NOMO-1 (cell line): ENCODE measurements at regions not wholly inside any gene's neighbourhood (a gene's known extent, or its start where the extent isn't known, plus 50 kb on each side); places are given as distances from the start of the nearest gene placed in this dataset.
"Not testable (repeated sequence)": the region's sequence is repeated elsewhere in the genome, so short reads cannot be mapped to it uniquely, and the experiment has no call there.

Experiments
- DNase-seq, 2 experiments: peaks; one replicate each; lab custom pipeline; 2025; ENCODE audit not compliant: unreplicated experiment in 2 of 2; lab: John Stamatoyannopoulos, UW

GRCh38 chr17:51434434-51435170, 174.3 kb downstream of the UTP18 start:
- no peak for DNase-seq

GRCh38 chr17:51435171-51435552, 174.8 kb downstream of the UTP18 start:
- no peak for DNase-seq

- no peak for DNase-seq
These were observed 175.3 kb downstream of the UTP18 start for GRCh38 chr17:51435641-51436091.

- DNase-seq: no peak
These were observed 179.3 kb downstream of the UTP18 start for GRCh38 chr17:51439395-51440229.

- DNase-seq: no peak
These were observed 181.1 kb downstream of the UTP18 start for GRCh38 chr17:51441431-51441830.

GRCh38 chr17:51442088-51442865, 181.9 kb downstream of the UTP18 start:
- DNase-seq: no peak

- no peak for DNase-seq
These were observed 183.3 kb downstream of the UTP18 start for GRCh38 chr17:51443646-51444045.

- no peak for DNase-seq
These were observed 185.6 kb downstream of the UTP18 start for GRCh38 chr17:51445946-51446345.

GRCh38 chr17:51454456-51454978, 194.2 kb downstream of the UTP18 start:
- DNase-seq: no peak

- DNase-seq: no peak
These were observed 194.9 kb downstream of the UTP18 start for GRCh38 chr17:51455211-51455610.

- DNase-seq: no peak
These were observed 195.6 kb downstream of the UTP18 start for GRCh38 chr17:51455931-51456330.

- DNase-seq: peak in 1 of 2 experiments; percentile 55
These were observed 196.6 kb downstream of the UTP18 start for GRCh38 chr17:51456942-51457341.

GRCh38 chr17:51461578-51462004, 201.2 kb downstream of the UTP18 start:
- DNase-seq: peak in 1 of 2 experiments; percentile 13

- DNase-seq: no peak
These were observed 203.0 kb downstream of the UTP18 start for GRCh38 chr17:51463353-51463752.

- DNase-seq: no peak
These were observed 207.0 kb downstream of the UTP18 start for GRCh38 chr17:51467336-51467735.

- DNase-seq: no peak
These were observed 212.4 kb downstream of the UTP18 start for GRCh38 chr17:51472670-51473205.

- DNase-seq: no peak
These were observed 214.4 kb downstream of the UTP18 start for GRCh38 chr17:51474764-51475163.

- no peak for DNase-seq
These were observed 215.4 kb downstream of the UTP18 start for GRCh38 chr17:51475730-51476129.

GRCh38 chr17:51479303-51479702, 219.0 kb downstream of the UTP18 start:
- no peak for DNase-seq

- no peak for DNase-seq
These were observed 221.0 kb downstream of the UTP18 start for GRCh38 chr17:51481370-51481769.

- DNase-seq: not testable (repeated sequence)
These were observed 221.9 kb downstream of the UTP18 start for GRCh38 chr17:51482248-51482647.
